Loucy (cell line): ENCODE measurements at regions not wholly inside any gene's neighbourhood (a gene's known extent, or its start where the extent isn't known, plus 50 kb on each side); places are given as distances from the start of the nearest gene placed in this dataset.

ENCODE experiments used
- CTCF ChIP-seq: fragments of 200-600 bp; sonication (generic); conservative IDR thresholded peaks from 2 replicates; pipeline ENCODE4 v1.5.1; 2014; ENCODE audit warnings: mild to moderate bottlenecking, antibody characterized with exemption, low read length
- EZH2phosphoT487 ChIP-seq: fragments of 200-600 bp; IDR thresholded peaks from 2 replicates; pipeline ENCODE4 v1.6.1; 2018; ENCODE audit warnings: antibody characterized with exemption, mild to moderate bottlenecking, moderate library complexity, borderline replicate concordance

GRCh38 chr18:60846396-60846795, 473.8 kb upstream of the MC4R start:
- TF ChIP-seq CTCF = no peak
- no peak for TF ChIP-seq EZH2phosphoT487
